HepG2 (cell line): ENCODE measurements at regions not wholly inside any gene's neighbourhood (a gene's known extent, or its start where the extent isn't known, plus 50 kb on each side); places are given as distances from the start of the nearest gene placed in this dataset.

ENCODE experiments used
- AGO2 ChIP-seq: fragments of 200-400 bp; formaldehyde crosslinking; optimal IDR thresholded peaks from 2 replicates; pipeline ENCODE3; 2017; ENCODE audit warnings: mild to moderate bottlenecking, low read depth, low read length, moderate library complexity
- BRD4 ChIP-seq: sonication (generic); formaldehyde crosslinking; IDR thresholded peaks from 2 replicates; pipeline ENCODE4 v1.4.0; 2020; ENCODE audit warnings: missing genetic modification reagents
- CBX1 ChIP-seq: IDR thresholded peaks from one replicate; pipeline ENCODE4 v1.6.1; 2016; ENCODE audit warnings: antibody characterized with exemption, low read depth
- HES4 ChIP-seq: sonication (generic); formaldehyde crosslinking; IDR thresholded peaks from 2 replicates; pipeline ENCODE4 v1.9.0; 2021; ENCODE audit warnings: mild to moderate bottlenecking, missing genetic modification reagents, borderline replicate concordance
- HNRNPK ChIP-seq: fragments of 200-400 bp; formaldehyde crosslinking; IDR thresholded peaks from 2 replicates; pipeline ENCODE4 v1.6.1; 2018; ENCODE audit warnings: low read length, low read depth, moderate library complexity, mild to moderate bottlenecking; ENCODE audit not compliant: poor library complexity, severe bottlenecking
- HOXA3 ChIP-seq: sonication (generic); formaldehyde crosslinking; IDR thresholded peaks from 2 replicates; pipeline ENCODE4 v1.5.0; 2020; ENCODE audit warnings: missing genetic modification reagents
- HOXA5 ChIP-seq: sonication (generic); formaldehyde crosslinking; IDR thresholded peaks from 2 replicates; pipeline ENCODE4 v1.4.0; 2020; ENCODE audit warnings: missing genetic modification reagents
- JUN ChIP-seq: sonication (generic); formaldehyde crosslinking; IDR thresholded peaks from 2 replicates; pipeline ENCODE4 v1.4.0; 2020; ENCODE audit warnings: mild to moderate bottlenecking, missing genetic modification reagents
- MIER2 ChIP-seq: IDR thresholded peaks from 2 replicates; pipeline ENCODE4 v1.6.1; 2016; ENCODE audit warnings: missing biosample characterization, missing genetic modification reagents
- NONO ChIP-seq, 2 experiments: fragments of 450-650 bp in 1 of 2; sonication (generic) in 1 of 2; formaldehyde crosslinking in 1 of 2; IDR thresholded peaks in 1 of 2; conservative IDR thresholded peaks in 1 of 2; 2 replicates each; pipeline versions ENCODE4 v1.6.1 to v1.8.0; 2017 to 2022; ENCODE audit warnings: mild to moderate bottlenecking in 1 of 2, missing genetic modification reagents in 1 of 2, moderate library complexity in 1 of 2
- REPIN1 ChIP-seq: sonication (generic); formaldehyde crosslinking; IDR thresholded peaks from 2 replicates; pipeline ENCODE4 v1.8.0; 2022; ENCODE audit warnings: missing genetic modification reagents, low read depth, mild to moderate bottlenecking, borderline replicate concordance
- SMC3 ChIP-seq: IDR thresholded peaks from 2 replicates; pipeline ENCODE4 v1.6.1; 2011; ENCODE audit warnings: low read length, improper control_type of control experiment
- TCF12 ChIP-seq, 2 experiments: fragments of 450-650 bp in 1 of 2; sonication (generic) in 1 of 2; formaldehyde crosslinking in 1 of 2; IDR thresholded peaks; 2 replicates each; pipeline versions ENCODE4 v1.6.1 to v1.8.0; 2017 to 2022; ENCODE audit warnings: antibody characterized with exemption in 1 of 2, mild to moderate bottlenecking in 1 of 2, missing genetic modification reagents in 1 of 2, moderate library complexity in 1 of 2
- TMF1 ChIP-seq: sonication (generic); formaldehyde crosslinking; IDR thresholded peaks from 2 replicates; pipeline ENCODE4 v1.8.1; 2022; ENCODE audit warnings: low read depth, missing genetic modification reagents
- U2AF2 ChIP-seq: fragments of 200-400 bp; formaldehyde crosslinking; IDR thresholded peaks from 2 replicates; pipeline ENCODE4 v1.6.1; 2017; ENCODE audit warnings: low read depth, mild to moderate bottlenecking, low read length
- YEATS4 ChIP-seq: sonication (generic); formaldehyde crosslinking; IDR thresholded peaks from 2 replicates; pipeline ENCODE4 v1.4.0; 2020; ENCODE audit warnings: missing genetic modification reagents, borderline replicate concordance
- ZBTB38 ChIP-seq: sonication (generic); formaldehyde crosslinking; IDR thresholded peaks from 2 replicates; pipeline ENCODE4 v1.5.1; 2020; ENCODE audit warnings: mild to moderate bottlenecking, missing genetic modification reagents
- ZFP36L2 ChIP-seq: sonication (generic); formaldehyde crosslinking; IDR thresholded peaks from 2 replicates; pipeline ENCODE4 v1.4.0; 2020; ENCODE audit warnings: missing genetic modification reagents
- ZNF230 ChIP-seq: sonication (generic); formaldehyde crosslinking; IDR thresholded peaks from 2 replicates; pipeline ENCODE4 v1.4.0; 2020; ENCODE audit warnings: mild to moderate bottlenecking, missing genetic modification reagents
- ZNF253 ChIP-seq: sonication (generic); formaldehyde crosslinking; IDR thresholded peaks from 2 replicates; pipeline ENCODE4 v1.8.0; 2022; ENCODE audit warnings: mild to moderate bottlenecking, missing genetic modification reagents, borderline replicate concordance
- ZNF274 ChIP-seq: sonication (generic); formaldehyde crosslinking; IDR thresholded peaks from 2 replicates; pipeline ENCODE4 v1.5.1; 2020; ENCODE audit warnings: mild to moderate bottlenecking, missing genetic modification reagents
- ZNF30 ChIP-seq: sonication (generic); formaldehyde crosslinking; IDR thresholded peaks from 2 replicates; pipeline ENCODE4 v1.5.0; 2020; ENCODE audit warnings: mild to moderate bottlenecking, missing genetic modification reagents
- ZNF317 ChIP-seq: sonication (generic); formaldehyde crosslinking; IDR thresholded peaks from 2 replicates; pipeline ENCODE4 v1.5.0; 2020; ENCODE audit warnings: mild to moderate bottlenecking, missing genetic modification reagents
- ZNF720 ChIP-seq: sonication (generic); formaldehyde crosslinking; IDR thresholded peaks from 2 replicates; pipeline ENCODE4 v1.4.0; 2020; ENCODE audit warnings: missing genetic modification reagents
- TF ChIP-seq, protein P1 (sequence below): sonication (generic); formaldehyde crosslinking; IDR thresholded peaks from 2 replicates; pipeline ENCODE4 v1.4.0; 2020; ENCODE audit warnings: missing genetic modification reagents, borderline replicate concordance
- TF ChIP-seq, protein P2 (sequence below): IDR thresholded peaks from 2 replicates; pipeline ENCODE4 v1.6.1; 2016; ENCODE audit warnings: low read depth

DNA sequence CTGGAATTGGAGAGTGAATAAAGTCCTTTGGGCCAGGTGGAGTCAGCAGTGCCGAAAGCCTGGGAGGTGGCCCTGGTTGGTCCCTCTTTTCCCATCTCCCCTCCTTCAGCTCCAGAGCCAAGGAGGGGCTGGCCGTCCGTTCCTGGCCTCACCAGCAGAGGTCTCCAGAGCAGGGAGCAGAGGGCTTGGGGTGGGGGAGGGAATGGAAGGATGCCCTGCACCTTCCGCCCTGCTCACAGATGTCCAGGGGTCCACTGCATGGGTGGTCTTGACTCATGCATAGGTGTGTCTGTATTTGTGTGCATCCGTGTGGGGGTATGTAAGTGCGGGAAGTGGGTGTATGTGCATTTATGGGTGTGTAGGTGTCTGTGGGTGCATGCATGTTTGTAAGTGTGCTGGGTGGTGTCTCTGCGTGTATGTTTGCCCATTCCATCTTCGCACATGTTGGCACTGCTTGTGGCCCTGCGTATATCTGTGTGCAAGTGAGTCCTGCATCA lies 201.8 kb downstream of the ZFP36L2 start (continued):
- TF ChIP-seq TCF12 (IDR thresholded peaks at IDR 0.05) (no peak), TCF12 (CRISPR knock-in tag; IDR thresholded peaks at IDR 0.05) (no peak), ZNF317 (no peak), HOXA5 (CRISPR knock-in tag) (no peak), REPIN1 (CRISPR knock-in tag) (peak; percentile 53; the same call in 1 of the 2 replicates), ZNF30 (CRISPR knock-in tag) (no peak), ZNF274 (peak; percentile 85), BRD4 (CRISPR knock-in tag) (peak; percentile 71; the same call in 1 of the 2 replicates), AGO2 (no peak), ZNF253 (0 out of 2 replicates have a peak, but pooled peaks have one; percentile 34), HES4 (0 out of 2 replicates have a peak, but pooled peaks have one; percentile 36), NONO (IDR thresholded peaks at IDR 0.05) (no peak), NONO (CRISPR knock-in tag; conservative IDR thresholded peaks at IDR 0.05) (0 out of 2 replicates have a peak, but pooled peaks have one; percentile 68), HNRNPK (peak; percentile 21), CBX1 (peak; percentile 83), YEATS4 (CRISPR knock-in tag) (no peak), SMC3 (peak; percentile 87), ZBTB38 (CRISPR knock-in tag) (peak; percentile 69), JUN (CRISPR knock-in tag) (0 out of 2 replicates have a peak, but pooled peaks have one; percentile 33), ZFP36L2 (CRISPR knock-in tag) (0 out of 2 replicates have a peak, but pooled peaks have one; percentile 40), ZNF720 (CRISPR knock-in tag) (0 out of 2 replicates have a peak, but pooled peaks have one; percentile 82), HOXA3 (peak; percentile 29; the same call in 1 of the 2 replicates), U2AF2 (no peak), ZNF230 (CRISPR knock-in tag) (0 out of 2 replicates have a peak, but pooled peaks have one; percentile 45), TMF1 (CRISPR knock-in tag) (no peak), MIER2 (CRISPR knock-in tag) (no peak)
- TF ChIP-seq, protein P1, sequence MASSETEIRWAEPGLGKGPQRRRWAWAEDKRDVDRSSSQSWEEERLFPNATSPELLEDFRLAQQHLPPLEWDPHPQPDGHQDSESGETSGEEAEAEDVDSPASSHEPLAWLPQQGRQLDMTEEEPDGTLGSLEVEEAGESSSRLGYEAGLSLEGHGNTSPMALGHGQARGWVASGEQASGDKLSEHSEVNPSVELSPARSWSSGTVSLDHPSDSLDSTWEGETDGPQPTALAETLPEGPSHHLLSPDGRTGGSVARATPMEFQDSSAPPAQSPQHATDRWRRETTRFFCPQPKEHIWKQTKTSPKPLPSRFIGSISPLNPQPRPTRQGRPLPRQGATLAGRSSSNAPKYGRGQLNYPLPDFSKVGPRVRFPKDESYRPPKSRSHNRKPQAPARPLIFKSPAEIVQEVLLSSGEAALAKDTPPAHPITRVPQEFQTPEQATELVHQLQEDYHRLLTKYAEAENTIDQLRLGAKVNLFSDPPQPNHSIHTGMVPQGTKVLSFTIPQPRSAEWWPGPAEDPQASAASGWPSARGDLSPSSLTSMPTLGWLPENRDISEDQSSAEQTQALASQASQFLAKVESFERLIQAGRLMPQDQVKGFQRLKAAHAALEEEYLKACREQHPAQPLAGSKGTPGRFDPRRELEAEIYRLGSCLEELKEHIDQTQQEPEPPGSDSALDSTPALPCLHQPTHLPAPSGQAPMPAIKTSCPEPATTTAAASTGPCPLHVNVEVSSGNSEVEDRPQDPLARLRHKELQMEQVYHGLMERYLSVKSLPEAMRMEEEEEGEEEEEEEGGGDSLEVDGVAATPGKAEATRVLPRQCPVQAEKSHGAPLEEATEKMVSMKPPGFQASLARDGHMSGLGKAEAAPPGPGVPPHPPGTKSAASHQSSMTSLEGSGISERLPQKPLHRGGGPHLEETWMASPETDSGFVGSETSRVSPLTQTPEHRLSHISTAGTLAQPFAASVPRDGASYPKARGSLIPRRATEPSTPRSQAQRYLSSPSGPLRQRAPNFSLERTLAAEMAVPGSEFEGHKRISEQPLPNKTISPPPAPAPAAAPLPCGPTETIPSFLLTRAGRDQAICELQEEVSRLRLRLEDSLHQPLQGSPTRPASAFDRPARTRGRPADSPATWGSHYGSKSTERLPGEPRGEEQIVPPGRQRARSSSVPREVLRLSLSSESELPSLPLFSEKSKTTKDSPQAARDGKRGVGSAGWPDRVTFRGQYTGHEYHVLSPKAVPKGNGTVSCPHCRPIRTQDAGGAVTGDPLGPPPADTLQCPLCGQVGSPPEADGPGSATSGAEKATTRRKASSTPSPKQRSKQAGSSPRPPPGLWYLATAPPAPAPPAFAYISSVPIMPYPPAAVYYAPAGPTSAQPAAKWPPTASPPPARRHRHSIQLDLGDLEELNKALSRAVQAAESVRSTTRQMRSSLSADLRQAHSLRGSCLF: no peak
- TF ChIP-seq, protein P2, sequence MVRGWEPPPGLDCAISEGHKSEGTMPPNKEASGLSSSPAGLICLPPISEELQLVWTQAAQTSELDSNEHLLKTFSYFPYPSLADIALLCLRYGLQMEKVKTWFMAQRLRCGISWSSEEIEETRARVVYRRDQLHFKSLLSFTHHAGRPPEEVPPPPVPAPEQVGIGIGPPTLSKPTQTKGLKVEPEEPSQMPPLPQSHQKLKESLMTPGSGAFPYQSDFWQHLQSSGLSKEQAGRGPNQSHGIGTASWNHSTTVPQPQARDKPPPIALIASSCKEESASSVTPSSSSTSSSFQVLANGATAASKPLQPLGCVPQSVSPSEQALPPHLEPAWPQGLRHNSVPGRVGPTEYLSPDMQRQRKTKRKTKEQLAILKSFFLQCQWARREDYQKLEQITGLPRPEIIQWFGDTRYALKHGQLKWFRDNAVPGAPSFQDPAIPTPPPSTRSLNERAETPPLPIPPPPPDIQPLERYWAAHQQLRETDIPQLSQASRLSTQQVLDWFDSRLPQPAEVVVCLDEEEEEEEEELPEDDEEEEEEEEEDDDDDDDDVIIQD (CRISPR knock-in tag): 0 out of 2 replicates have a peak, but pooled peaks have one; percentile 61
